ENCODE measurements at regions not wholly inside any gene's neighbourhood (a gene's known extent, or its start where the extent isn't known, plus 50 kb on each side); places are given as distances from the start of the nearest gene placed in this dataset.

GRCh38 chr6:147905711-147906110 is 397.2 kb downstream of the SAMD5 start:
- H3K4me2 ChIP-seq (ENCODE audit: insufficient read depth, low read length) = no peak overlapping the region
- H3K27me3 ChIP-seq (ENCODE audit: insufficient read depth, low read length, poor library complexity) = no peaks in the 10 kb centered on the region
- no peaks in the 10 kb centered on the region for H3K79me2 ChIP-seq (ENCODE audit: insufficient read depth, low read length)
- H2AFZ ChIP-seq (ENCODE audit: low read depth, low read length) = no peak overlapping the region
- no peak overlapping the region for H3K9ac ChIP-seq (ENCODE audit: low read depth, low read length)
- no peak overlapping the region for H3K4me3 ChIP-seq (ENCODE audit: low read depth in 1 of 2, low read length in 2 of 2)
- H3K36me3 ChIP-seq (ENCODE audit: insufficient read depth, low read length) = no peaks in the 10 kb centered on the region
- H3K9me3 ChIP-seq (ENCODE audit: insufficient read depth, low read length, severe bottlenecking) = no peaks in the 10 kb centered on the region
- ATAC-seq (ENCODE audit: insufficient read depth, low read depth) (no peak), DNase-seq (no peak)
- H3K27ac ChIP-seq (ENCODE audit: low read length) = no peak overlapping the region
- no peaks in the 10 kb centered on the region for H3K4me1 ChIP-seq (ENCODE audit: insufficient read depth, low read length)
- TF ChIP-seq, protein P1, sequence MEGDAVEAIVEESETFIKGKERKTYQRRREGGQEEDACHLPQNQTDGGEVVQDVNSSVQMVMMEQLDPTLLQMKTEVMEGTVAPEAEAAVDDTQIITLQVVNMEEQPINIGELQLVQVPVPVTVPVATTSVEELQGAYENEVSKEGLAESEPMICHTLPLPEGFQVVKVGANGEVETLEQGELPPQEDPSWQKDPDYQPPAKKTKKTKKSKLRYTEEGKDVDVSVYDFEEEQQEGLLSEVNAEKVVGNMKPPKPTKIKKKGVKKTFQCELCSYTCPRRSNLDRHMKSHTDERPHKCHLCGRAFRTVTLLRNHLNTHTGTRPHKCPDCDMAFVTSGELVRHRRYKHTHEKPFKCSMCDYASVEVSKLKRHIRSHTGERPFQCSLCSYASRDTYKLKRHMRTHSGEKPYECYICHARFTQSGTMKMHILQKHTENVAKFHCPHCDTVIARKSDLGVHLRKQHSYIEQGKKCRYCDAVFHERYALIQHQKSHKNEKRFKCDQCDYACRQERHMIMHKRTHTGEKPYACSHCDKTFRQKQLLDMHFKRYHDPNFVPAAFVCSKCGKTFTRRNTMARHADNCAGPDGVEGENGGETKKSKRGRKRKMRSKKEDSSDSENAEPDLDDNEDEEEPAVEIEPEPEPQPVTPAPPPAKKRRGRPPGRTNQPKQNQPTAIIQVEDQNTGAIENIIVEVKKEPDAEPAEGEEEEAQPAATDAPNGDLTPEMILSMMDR (IDR thresholded peaks at IDR 0.05; ENCODE audit: borderline replicate concordance, extremely low read depth, low read length, poor library complexity, severe bottlenecking) = no peak
- TF ChIP-seq EZH2 (IDR thresholded peaks at IDR 0.05; ENCODE audit: borderline replicate concordance, low read depth, low read length, severe bottlenecking) = no peak
- H4K20me1 ChIP-seq (ENCODE audit: insufficient read depth, low read length) = no peaks in the 10 kb centered on the region

- TF ChIP-seq, protein P1 (IDR thresholded peaks at IDR 0.05; ENCODE audit: borderline replicate concordance, extremely low read depth, low read length, poor library complexity, severe bottlenecking) = no peak
- TF ChIP-seq EZH2 (IDR thresholded peaks at IDR 0.05; ENCODE audit: borderline replicate concordance, low read depth, low read length, severe bottlenecking) = no peak
- Histone ChIP-seq H4K20me1 (ENCODE audit: insufficient read depth, low read length) (no peaks in the 10 kb centered on the region), H2AFZ (ENCODE audit: low read depth, low read length) (no peak overlapping the region)
Observed at GRCh38 chr6:147906361-147906760, 397.9 kb downstream of the SAMD5 start.

DNA sequence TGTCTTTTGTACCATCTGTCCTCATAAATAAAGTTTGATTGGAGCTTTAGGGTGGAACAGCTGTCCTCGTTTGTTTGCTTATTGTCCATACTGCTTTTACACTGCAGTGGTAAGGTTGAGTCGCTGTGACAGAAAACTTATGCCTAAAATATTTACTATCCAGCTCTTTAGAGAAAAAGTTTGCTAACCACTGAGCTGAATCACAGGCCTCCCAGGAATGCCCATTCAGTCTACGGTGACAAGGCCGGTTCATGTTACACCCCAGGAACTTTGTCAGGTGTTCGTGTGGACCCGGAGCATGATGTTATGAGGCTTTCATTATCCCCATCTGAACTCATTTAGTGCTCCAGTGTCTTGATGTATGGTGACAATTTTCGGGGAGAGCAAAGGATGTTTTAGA is 401.1 kb downstream of the SAMD5 start:
- Histone ChIP-seq H2AFZ (ENCODE audit: low read depth, low read length) (no peak overlapping the region), H3K4me2 (ENCODE audit: insufficient read depth, low read length) (no peak overlapping the region), H3K4me3 (ENCODE audit: low read depth in 1 of 2, low read length in 2 of 2) (no peak overlapping the region), H3K27ac (ENCODE audit: low read length) (no peak overlapping the region), H3K9me3 (ENCODE audit: insufficient read depth, low read length, severe bottlenecking) (no peaks in the 10 kb centered on the region), H3K27me3 (ENCODE audit: insufficient read depth, low read length, poor library complexity) (no peaks in the 10 kb centered on the region), H4K20me1 (ENCODE audit: insufficient read depth, low read length) (no peaks in the 10 kb centered on the region), H3K9ac (ENCODE audit: low read depth, low read length) (no peak overlapping the region), H3K4me1 (ENCODE audit: insufficient read depth, low read length) (no peaks in the 10 kb centered on the region), H3K36me3 (ENCODE audit: insufficient read depth, low read length) (no peaks in the 10 kb centered on the region), H3K79me2 (ENCODE audit: insufficient read depth, low read length) (no peaks in the 10 kb centered on the region)
- TF ChIP-seq, protein P1 (IDR thresholded peaks at IDR 0.05; ENCODE audit: borderline replicate concordance, extremely low read depth, low read length, poor library complexity, severe bottlenecking) = no peak
- no peak for TF ChIP-seq EZH2 (IDR thresholded peaks at IDR 0.05; ENCODE audit: borderline replicate concordance, low read depth, low read length, severe bottlenecking)
- ATAC-seq (ENCODE audit: insufficient read depth, low read depth) (no peak), DNase-seq (no peak)

More at GRCh38 chr6:147906361-147906760, 397.9 kb downstream of the SAMD5 start:
- Histone ChIP-seq H3K27me3 (ENCODE audit: insufficient read depth, low read length, poor library complexity) (no peaks in the 10 kb centered on the region), H3K9ac (ENCODE audit: low read depth, low read length) (no peak overlapping the region), H3K4me2 (ENCODE audit: insufficient read depth, low read length) (no peak overlapping the region), H3K9me3 (ENCODE audit: insufficient read depth, low read length, severe bottlenecking) (no peaks in the 10 kb centered on the region), H3K27ac (ENCODE audit: low read length) (no peak overlapping the region), H3K4me1 (ENCODE audit: insufficient read depth, low read length) (no peaks in the 10 kb centered on the region), H3K79me2 (ENCODE audit: insufficient read depth, low read length) (no peaks in the 10 kb centered on the region), H3K36me3 (ENCODE audit: insufficient read depth, low read length) (no peaks in the 10 kb centered on the region), H3K4me3 (ENCODE audit: low read depth in 1 of 2, low read length in 2 of 2) (no peak overlapping the region)
- ATAC-seq (ENCODE audit: insufficient read depth, low read depth) (no peak), DNase-seq (no peak)

DNA sequence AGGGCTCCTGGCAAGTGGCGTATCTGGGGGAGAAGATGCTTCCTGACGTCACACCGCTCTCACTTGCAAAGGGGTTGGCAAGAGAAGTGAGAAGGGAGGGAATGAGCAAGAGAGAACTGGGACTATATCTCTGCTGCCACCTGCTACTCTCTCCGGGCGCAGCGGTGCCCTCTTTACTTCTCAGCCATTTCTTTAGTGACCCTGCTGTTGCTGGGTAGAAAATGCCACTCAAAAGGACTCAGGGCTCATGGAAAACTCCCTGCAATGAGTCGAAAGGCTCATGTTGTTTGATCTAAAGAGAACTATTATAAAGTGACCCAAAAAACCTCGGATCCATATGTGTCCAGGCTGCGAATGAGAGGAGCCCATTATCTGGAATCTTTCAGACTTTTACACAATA is 401.8 kb downstream of the SAMD5 start:
- Histone ChIP-seq H4K20me1 (ENCODE audit: insufficient read depth, low read length) (no peaks in the 10 kb centered on the region), H3K9ac (ENCODE audit: low read depth, low read length) (no peak overlapping the region), H3K27ac (ENCODE audit: low read length) (no peak overlapping the region), H2AFZ (ENCODE audit: low read depth, low read length) (no peak overlapping the region), H3K9me3 (ENCODE audit: insufficient read depth, low read length, severe bottlenecking) (no peaks in the 10 kb centered on the region), H3K4me2 (ENCODE audit: insufficient read depth, low read length) (no peak overlapping the region), H3K4me1 (ENCODE audit: insufficient read depth, low read length) (no peaks in the 10 kb centered on the region), H3K36me3 (ENCODE audit: insufficient read depth, low read length) (no peaks in the 10 kb centered on the region), H3K4me3 (ENCODE audit: low read depth in 1 of 2, low read length in 2 of 2) (no peak overlapping the region), H3K79me2 (ENCODE audit: insufficient read depth, low read length) (no peaks in the 10 kb centered on the region), H3K27me3 (ENCODE audit: insufficient read depth, low read length, poor library complexity) (no peaks in the 10 kb centered on the region)
- ATAC-seq (ENCODE audit: insufficient read depth, low read depth) = no peak
- no peak for DNase-seq
- TF ChIP-seq, protein P1 (IDR thresholded peaks at IDR 0.05; ENCODE audit: borderline replicate concordance, extremely low read depth, low read length, poor library complexity, severe bottlenecking) = no peak
- no peak for TF ChIP-seq EZH2 (IDR thresholded peaks at IDR 0.05; ENCODE audit: borderline replicate concordance, low read depth, low read length, severe bottlenecking)
